ENCODE measurements at regions not wholly inside any gene's neighbourhood (a gene's known extent, or its start where the extent isn't known, plus 50 kb on each side); places are given as distances from the start of the nearest gene placed in this dataset.

GRCh38 chr15:47475336-47475735 is 242.0 kb upstream of the SEMA6D start:
- no peaks in the 10 kb centered on the region for H3K9me3 Mint-ChIP-seq
- H3K27ac ChIP-seq (ENCODE audit: low read depth, low read length) = no peak overlapping the region

GRCh38 chr15:47477341-47477740 is 240.0 kb upstream of the SEMA6D start:
- Mint-ChIP-seq H3K4me3 (no peak overlapping the region), H3K36me3 (ENCODE audit: low read depth) (no peaks in the 10 kb centered on the region), H3K27me3 (ENCODE audit: insufficient read depth) (no peaks in the 10 kb centered on the region), H3K27ac (no peak overlapping the region), H3K4me1 (no peaks in the 10 kb centered on the region), H3K9me3 (no peaks in the 10 kb centered on the region)
- no peaks in the 10 kb centered on the region for H3K27me3 ChIP-seq (ENCODE audit: control insufficient read depth, insufficient read depth, low read length, poor library complexity, severe bottlenecking)
- no peak for DNase-seq
- H3K4me1 ChIP-seq (ENCODE audit: control insufficient read depth, insufficient read depth, low read length) = no peaks in the 10 kb centered on the region
- H3K4me3 ChIP-seq (ENCODE audit: low read length) = no peak overlapping the region
- no peak overlapping the region for H3K9ac ChIP-seq (ENCODE audit: extremely low read depth, low read length, poor library complexity, severe bottlenecking)
- TF ChIP-seq, protein P1, sequence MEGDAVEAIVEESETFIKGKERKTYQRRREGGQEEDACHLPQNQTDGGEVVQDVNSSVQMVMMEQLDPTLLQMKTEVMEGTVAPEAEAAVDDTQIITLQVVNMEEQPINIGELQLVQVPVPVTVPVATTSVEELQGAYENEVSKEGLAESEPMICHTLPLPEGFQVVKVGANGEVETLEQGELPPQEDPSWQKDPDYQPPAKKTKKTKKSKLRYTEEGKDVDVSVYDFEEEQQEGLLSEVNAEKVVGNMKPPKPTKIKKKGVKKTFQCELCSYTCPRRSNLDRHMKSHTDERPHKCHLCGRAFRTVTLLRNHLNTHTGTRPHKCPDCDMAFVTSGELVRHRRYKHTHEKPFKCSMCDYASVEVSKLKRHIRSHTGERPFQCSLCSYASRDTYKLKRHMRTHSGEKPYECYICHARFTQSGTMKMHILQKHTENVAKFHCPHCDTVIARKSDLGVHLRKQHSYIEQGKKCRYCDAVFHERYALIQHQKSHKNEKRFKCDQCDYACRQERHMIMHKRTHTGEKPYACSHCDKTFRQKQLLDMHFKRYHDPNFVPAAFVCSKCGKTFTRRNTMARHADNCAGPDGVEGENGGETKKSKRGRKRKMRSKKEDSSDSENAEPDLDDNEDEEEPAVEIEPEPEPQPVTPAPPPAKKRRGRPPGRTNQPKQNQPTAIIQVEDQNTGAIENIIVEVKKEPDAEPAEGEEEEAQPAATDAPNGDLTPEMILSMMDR (conservative IDR thresholded peaks at IDR 0.05) = no peak
- H3K36me3 ChIP-seq (ENCODE audit: control insufficient read depth, insufficient read depth, low read length) = no peaks in the 10 kb centered on the region
- H3K9me3 ChIP-seq (ENCODE audit: control insufficient read depth, low read length) = no peaks in the 10 kb centered on the region
- H3K27ac ChIP-seq (ENCODE audit: low read depth, low read length) = no peak overlapping the region

More at GRCh38 chr15:47475336-47475735, 242.0 kb upstream of the SEMA6D start:
- H3K27me3 Mint-ChIP-seq (ENCODE audit: insufficient read depth) = no peaks in the 10 kb centered on the region
- H3K27me3 ChIP-seq (ENCODE audit: control insufficient read depth, insufficient read depth, low read length, poor library complexity, severe bottlenecking) = no peaks in the 10 kb centered on the region
- H3K36me3 ChIP-seq (ENCODE audit: control insufficient read depth, insufficient read depth, low read length) = no peaks in the 10 kb centered on the region
- TF ChIP-seq, protein P1 (conservative IDR thresholded peaks at IDR 0.05) = no peak
- no peaks in the 10 kb centered on the region for H3K9me3 ChIP-seq (ENCODE audit: control insufficient read depth, low read length)
- H3K4me3 ChIP-seq (ENCODE audit: low read length) = no peak overlapping the region
- no peak for DNase-seq
- H3K9ac ChIP-seq (ENCODE audit: extremely low read depth, low read length, poor library complexity, severe bottlenecking) = no peak overlapping the region
- 95 to 100% methylated on average over 1 to 2 of the region's 2 CpGs for WGBS, 2 experiments (ENCODE audit: insufficient coverage in 1 of 2, insufficient read length in 1 of 2)
- no peaks in the 10 kb centered on the region for H3K4me1 Mint-ChIP-seq
- no peaks in the 10 kb centered on the region for H3K36me3 Mint-ChIP-seq (ENCODE audit: low read depth)
- no peaks in the 10 kb centered on the region for H3K4me1 ChIP-seq (ENCODE audit: control insufficient read depth, insufficient read depth, low read length)
- no peak overlapping the region for H3K4me3 Mint-ChIP-seq
- H3K27ac Mint-ChIP-seq = no peak overlapping the region

- 93 to 100% methylated on average over 2 to 3 of the region's 3 CpGs for WGBS, 2 experiments (ENCODE audit: insufficient coverage in 1 of 2, insufficient read length in 1 of 2)
- no peaks in the 10 kb centered on the region for H3K9me3 Mint-ChIP-seq
- TF ChIP-seq, protein P1 (conservative IDR thresholded peaks at IDR 0.05) = no peak
- H3K36me3 Mint-ChIP-seq (ENCODE audit: low read depth) = no peaks in the 10 kb centered on the region
- no peak overlapping the region for H3K27ac Mint-ChIP-seq
- Histone ChIP-seq H3K9ac (ENCODE audit: extremely low read depth, low read length, poor library complexity, severe bottlenecking) (no peak overlapping the region), H3K27ac (ENCODE audit: low read depth, low read length) (no peak overlapping the region), H3K9me3 (ENCODE audit: control insufficient read depth, low read length) (no peaks in the 10 kb centered on the region), H3K27me3 (ENCODE audit: control insufficient read depth, insufficient read depth, low read length, poor library complexity, severe bottlenecking) (no peaks in the 10 kb centered on the region), H3K4me1 (ENCODE audit: control insufficient read depth, insufficient read depth, low read length) (no peaks in the 10 kb centered on the region), H3K36me3 (ENCODE audit: control insufficient read depth, insufficient read depth, low read length) (no peaks in the 10 kb centered on the region), H3K4me3 (ENCODE audit: low read length) (no peak overlapping the region)
- DNase-seq = no peak
- H3K27me3 Mint-ChIP-seq (ENCODE audit: insufficient read depth) = no peaks in the 10 kb centered on the region
- H3K4me3 Mint-ChIP-seq = no peak overlapping the region
- H3K4me1 Mint-ChIP-seq = no peaks in the 10 kb centered on the region
These were observed 233.2 kb upstream of the SEMA6D start for GRCh38 chr15:47484059-47484458.
